ENCODE measurements at regions not wholly inside any gene's neighbourhood (a gene's known extent, or its start where the extent isn't known, plus 50 kb on each side); places are given as distances from the start of the nearest gene placed in this dataset.

- Histone ChIP-seq H3K4me3 (ENCODE audit: insufficient read depth, low read depth, low read length) (no peak overlapping the region), H3K36me3 (ENCODE audit: control insufficient read depth, insufficient read depth, low read length) (no peaks in the 10 kb centered on the region), H2AFZ (replicated peaks; ENCODE audit: low read length, poor library complexity) (no peak overlapping the region), H3K4ac (ENCODE audit: low read depth, low read length) (0 out of 2 replicates have a peak overlapping the region, but pooled peaks have one; percentile 40), H4K20me1 (ENCODE audit: insufficient read depth, low read length) (no peaks in the 10 kb centered on the region), H4K91ac (ENCODE audit: insufficient read depth, low read depth, low read length) (peak overlapping the region; percentile 73; the same call in 1 of the 2 replicates), H3K9ac (ENCODE audit: low read depth, low read length) (no peak overlapping the region), H2BK5ac (ENCODE audit: low read depth, low read length, poor library complexity, severe bottlenecking) (no peak overlapping the region), H2BK15ac (ENCODE audit: low read depth, low read length) (peak overlapping the region; percentile 41; the same call in 2 of the 3 replicates), H3K27me3 (ENCODE audit: control insufficient read depth, insufficient read depth, low read length) (no peaks in the 10 kb centered on the region), H2AK5ac (ENCODE audit: low read depth, low read length) (peak overlapping the region; percentile 22), H4K8ac (ENCODE audit: low read depth in 2 of 2, low read length in 2 of 2) (peak overlapping the region; percentile 23 to 42; a peak in 1 of 4 replicates), H3K23ac (ENCODE audit: low read depth, low read length) (no peak overlapping the region), H4K5ac (ENCODE audit: low read depth, low read length) (no peak overlapping the region), H3K4me1 (ENCODE audit: control insufficient read depth, insufficient read depth, low read length) (peaks cover 19% of the 10 kb centered on the region), H2AK9ac (replicated peaks; ENCODE audit: low read depth, low read length, poor library complexity) (no peak overlapping the region), H2BK120ac (ENCODE audit: low read depth, low read length) (no peak overlapping the region; the same call in 1 of the 2 replicates), H3K18ac (ENCODE audit: low read depth, low read length) (no peak overlapping the region), H3K79me1 (ENCODE audit: low read depth in 1 of 2, low read length in 2 of 2) (no peaks in the 10 kb centered on the region), H3K4me2 (ENCODE audit: low read depth, low read length) (no peak overlapping the region), H2BK20ac (ENCODE audit: low read depth, low read length) (peak overlapping the region; percentile 4; the same call in 1 of the 2 replicates), H3K9me3 (ENCODE audit: control insufficient read depth, insufficient read depth, low read length) (peaks cover 6% of the 10 kb centered on the region), H3K14ac (replicated peaks; ENCODE audit: low read depth, low read length) (no peak overlapping the region), H3K9me1 (ENCODE audit: insufficient read depth, low read length) (peaks cover 22% of the 10 kb centered on the region), H3K56ac (ENCODE audit: extremely low read depth, insufficient read depth, low read length) (no peak overlapping the region), H3K27ac (ENCODE audit: insufficient read depth, low read length) (no peak overlapping the region)
- no TSS peak for BruUV-seq (replicated peaks)
- ChIA-PET CTCF (interaction anchor here (0.8 kb wide), 1 partner anchor 14 kb away, joined by 3 read pairs; no protein-coding TSS in a partner anchor), POLR2A (ENCODE audit: unreplicated experiment) (no interaction called here)
- no peak for ATAC-seq (ENCODE audit: low read depth)
- no peak for DNase-seq
- intact Hi-C loops (cut with micrococcal nuclease) = no loop called here
- dilution Hi-C loops (cut with HindIII; ENCODE audit: low sequenced_read_pairs, unreplicated experiment) = no loop called here
- in situ Hi-C loops (cut with MboI; ENCODE audit: low sequenced_read_pairs) = no loop called here
- 92% methylated on average over 4 of the region's 5 CpGs; no CpG with 5 or more reads in 1 of the 2 experiments for WGBS, 2 experiments (ENCODE audit: extremely low coverage in 2 of 2, insufficient read length in 1 of 2)
- TF ChIP-seq ELK1 (IDR thresholded peaks at IDR 0.05; ENCODE audit: borderline replicate concordance, low read depth, low read length) (no peak), SMC3 (IDR thresholded peaks at IDR 0.05; ENCODE audit: low read depth, low read length) (no peak), POLR2A (IDR thresholded peaks at IDR 0.05; ENCODE audit: low read depth, low read length) (no peak), FOS (IDR thresholded peaks at IDR 0.05; ENCODE audit: low read depth, low read length) (no peak), USF2 (IDR thresholded peaks at IDR 0.05; ENCODE audit: low read depth, low read length) (no peak), CTCF (conservative IDR thresholded peaks at IDR 0.05; ENCODE audit: low read depth, low read length) (no peak)
These were observed 71.8 kb upstream of the SIRPA start for GRCh38 chr20:1823450-1823844.

All from IMR-90 (cell line).